Activated gamma-delta T cell treated with Interleukin-2 at 50 U/mL for 16 hours (primary cell): ENCODE measurements at regions not wholly inside any gene's neighbourhood (a gene's known extent, or its start where the extent isn't known, plus 50 kb on each side); places are given as distances from the start of the nearest gene placed in this dataset.
"Not testable (repeated sequence)": the region's sequence is repeated elsewhere in the genome, so short reads cannot be mapped to it uniquely, and the experiment has no call there.

Source experiments
- DNase-seq: peaks from one replicate; pipeline ENCODE4 v3.0.0-alpha.2; 2020

GRCh38 chr20:4508773-4509172, 177.5 kb upstream of the PRNP start:
- no peak for DNase-seq

DNA sequence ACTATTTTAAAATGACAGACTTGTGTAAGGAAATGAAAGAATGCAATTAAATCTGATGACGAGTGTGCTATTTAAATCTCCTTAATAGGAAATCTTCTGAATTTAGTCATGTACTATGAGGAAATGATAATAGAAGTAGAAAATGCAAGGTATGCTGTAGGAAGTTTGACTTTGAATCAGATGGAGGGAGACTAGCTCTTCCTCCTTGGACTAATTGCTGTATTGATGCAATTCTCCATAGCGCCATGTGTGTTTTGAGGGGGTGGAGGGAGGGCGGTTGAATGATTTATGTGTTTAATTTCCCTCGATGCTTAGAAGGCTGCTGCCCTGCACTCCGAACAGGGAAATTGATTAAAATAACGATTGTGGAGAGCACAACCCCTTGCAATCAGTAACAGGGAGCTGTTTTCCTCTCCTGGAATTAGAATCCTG, 179.0 kb upstream of the PRNP start:
- DNase-seq = no peak

GRCh38 chr20:4504814-4505213, 181.4 kb upstream of the PRNP start:
- no peak for DNase-seq

GRCh38 chr20:4502756-4503155, 183.5 kb upstream of the PRNP start:
- DNase-seq = no peak

GRCh38 chr20:4493386-4493785, 192.9 kb upstream of the PRNP start:
- DNase-seq = no peak

GRCh38 chr20:4491643-4492042, 194.6 kb upstream of the PRNP start:
- DNase-seq = no peak

- DNase-seq = no peak
Observed at GRCh38 chr20:4490606-4491280, 195.5 kb upstream of the PRNP start.

DNA sequence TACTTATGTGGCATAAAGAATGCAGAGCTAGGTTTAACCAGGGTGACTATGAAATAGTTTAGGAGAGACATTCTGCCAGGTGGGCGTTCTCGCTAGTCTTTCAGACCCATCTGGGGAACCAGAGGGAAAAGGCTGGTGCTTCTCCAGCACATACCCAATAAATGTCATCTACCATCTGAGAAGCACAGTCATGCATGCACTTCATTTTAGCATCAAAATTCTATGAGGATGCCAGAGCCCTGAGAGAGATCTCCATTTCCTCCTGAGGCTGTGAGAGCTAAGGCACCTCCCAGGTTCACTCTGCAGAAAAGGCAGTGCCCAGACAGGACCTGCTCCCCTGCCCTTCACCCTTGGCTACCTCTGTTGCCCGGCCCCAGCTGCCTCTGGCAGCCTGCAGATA, 196.2 kb upstream of the PRNP start:
- DNase-seq = no peak

GRCh38 chr20:4488407-4489339, 197.6 kb upstream of the PRNP start:
- DNase-seq = no peak

DNA sequence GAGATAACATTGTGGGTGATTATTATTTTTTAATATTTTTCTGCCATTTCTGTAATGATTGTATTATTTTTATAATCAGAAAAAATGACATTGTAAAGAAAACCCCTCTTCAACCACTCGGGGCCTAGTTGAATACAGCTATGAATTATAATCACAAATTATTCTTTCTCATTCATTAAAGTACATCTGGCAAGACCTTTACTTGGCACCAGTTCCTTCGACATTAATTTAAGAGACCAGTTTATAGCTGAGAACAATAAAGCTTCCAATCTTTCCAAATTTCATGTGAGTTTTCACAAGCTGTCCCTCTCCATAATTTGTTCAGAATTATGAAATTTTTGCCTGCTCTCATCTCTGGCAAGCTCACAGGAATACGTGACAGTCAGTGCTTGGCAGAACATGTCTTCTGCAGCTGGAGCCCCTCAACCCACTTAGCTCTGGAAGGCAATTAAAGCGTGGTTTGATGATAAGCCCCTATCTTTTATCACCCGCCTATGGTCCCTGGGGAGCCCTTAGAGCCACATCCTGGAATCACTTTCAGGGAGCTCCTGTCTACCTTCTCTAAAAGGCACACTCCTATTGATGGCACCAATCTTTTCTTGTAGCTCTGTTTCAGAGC, 201.8 kb upstream of the PRNP start:
- DNase-seq = no peak

GRCh38 chr20:4483961-4484360, 202.3 kb upstream of the PRNP start:
- DNase-seq = no peak

- DNase-seq = no peak
Observed at GRCh38 chr20:4483486-4483885, 202.8 kb upstream of the PRNP start.

- no peak for DNase-seq
Observed at GRCh38 chr20:4480104-4480503, 206.2 kb upstream of the PRNP start.

GRCh38 chr20:4476903-4477500, 209.3 kb upstream of the PRNP start:
- no peak for DNase-seq

- DNase-seq = no peak
Observed at GRCh38 chr20:4472906-4473305, 213.3 kb upstream of the PRNP start.

GRCh38 chr20:4471221-4471620, 215.0 kb upstream of the PRNP start:
- no peak for DNase-seq

- no peak for DNase-seq
Observed at GRCh38 chr20:4470375-4470774, 215.9 kb upstream of the PRNP start.

GRCh38 chr20:4469910-4470309, 216.3 kb upstream of the PRNP start:
- no peak for DNase-seq

DNA sequence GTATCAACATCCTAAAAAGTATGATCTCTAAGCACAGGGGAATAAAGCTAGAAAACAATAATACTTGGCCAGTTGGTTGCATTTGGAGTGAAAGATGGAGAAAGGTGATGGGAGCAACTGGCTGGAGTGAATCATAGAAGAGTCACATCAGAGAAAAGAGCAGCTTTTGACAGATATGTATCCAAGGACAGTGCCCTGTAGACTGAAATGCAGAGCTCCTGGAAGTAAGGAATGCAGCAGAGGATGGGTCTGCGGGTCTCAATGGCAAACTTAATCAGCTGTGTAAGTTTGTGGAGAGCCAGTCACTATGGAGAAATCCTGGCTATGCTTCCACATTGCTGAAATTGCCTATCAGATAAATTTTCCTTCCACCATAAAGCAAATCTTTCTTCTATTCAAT, 218.1 kb upstream of the PRNP start:
- DNase-seq = no peak

DNA sequence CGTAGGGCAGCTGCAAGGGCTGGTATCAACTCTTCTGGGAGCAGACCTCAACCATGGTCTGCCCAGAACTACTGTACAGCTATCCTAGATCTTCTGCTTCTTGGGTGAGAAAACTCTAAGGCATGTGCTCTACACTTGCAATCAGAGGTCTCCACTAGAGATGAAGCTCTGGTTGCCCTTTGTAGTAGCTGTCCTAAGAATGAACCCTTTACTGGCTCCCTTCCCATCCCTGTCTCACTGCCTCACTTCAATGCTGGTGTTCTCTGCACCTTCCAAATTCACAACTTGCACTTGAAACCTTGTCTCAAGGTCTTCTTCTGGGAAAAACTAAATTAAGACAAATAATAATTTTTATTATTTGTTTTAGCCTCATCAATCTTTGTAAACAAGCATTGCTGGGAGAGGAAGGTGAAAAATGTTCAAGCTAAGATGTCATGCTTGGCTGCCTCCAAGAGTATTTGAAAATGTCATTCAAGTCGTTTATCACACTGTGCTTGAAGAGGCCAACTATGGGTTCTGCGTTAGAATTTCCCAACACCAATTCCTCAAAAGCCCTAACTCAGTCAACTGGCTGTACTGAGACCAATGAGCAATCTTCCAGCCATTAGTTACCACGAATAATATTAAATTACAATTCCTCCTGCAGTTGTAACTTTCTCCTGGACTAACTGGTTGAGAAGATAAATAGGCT, 216.9 kb upstream of the ADRA1D start:
- DNase-seq = no peak

- no peak for DNase-seq
Observed at GRCh38 chr20:4465212-4465611, 216.1 kb upstream of the ADRA1D start.

DNA sequence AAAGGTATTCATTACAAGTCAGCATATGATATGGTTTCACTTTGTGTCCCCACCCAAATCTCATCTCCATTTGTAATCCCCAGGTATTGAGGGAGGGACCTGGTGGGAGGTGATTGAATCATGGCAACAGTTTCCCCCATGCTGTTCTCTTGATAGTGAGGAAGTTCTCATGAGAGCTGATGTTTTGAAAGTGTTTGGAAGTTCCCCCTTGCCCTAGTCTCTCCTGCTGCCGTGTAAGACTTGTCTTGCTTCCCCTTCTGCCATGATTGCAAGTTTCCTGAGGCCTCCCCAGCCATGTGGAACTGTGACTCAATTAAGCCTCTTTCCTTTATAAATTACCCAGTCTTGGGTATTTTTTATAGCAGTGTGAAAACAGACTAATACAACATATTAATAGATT, 213.7 kb upstream of the ADRA1D start:
- not testable (repeated sequence) for DNase-seq

DNA sequence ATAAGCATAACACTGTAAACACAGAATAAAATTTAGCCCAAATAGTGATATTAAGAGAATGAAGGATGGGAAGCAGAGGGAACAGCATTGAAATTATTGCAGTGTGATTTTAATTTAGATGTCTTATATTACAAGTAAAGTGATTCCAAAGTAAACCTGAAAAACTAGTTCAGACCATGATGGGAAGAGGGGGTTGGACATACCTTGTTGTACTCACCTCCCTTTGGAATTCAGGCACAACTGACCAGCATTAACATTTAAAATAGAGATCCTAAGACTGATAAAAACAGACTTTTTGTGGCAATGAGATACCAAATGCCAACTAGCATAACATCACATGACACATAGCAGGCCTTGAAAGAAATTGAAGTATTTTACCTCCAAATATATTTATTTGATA, 210.0 kb upstream of the ADRA1D start:
- no peak for DNase-seq
